ENCODE measurements at regions not wholly inside any gene's neighbourhood (a gene's known extent, or its start where the extent isn't known, plus 50 kb on each side); places are given as distances from the start of the nearest gene placed in this dataset.

DNA sequence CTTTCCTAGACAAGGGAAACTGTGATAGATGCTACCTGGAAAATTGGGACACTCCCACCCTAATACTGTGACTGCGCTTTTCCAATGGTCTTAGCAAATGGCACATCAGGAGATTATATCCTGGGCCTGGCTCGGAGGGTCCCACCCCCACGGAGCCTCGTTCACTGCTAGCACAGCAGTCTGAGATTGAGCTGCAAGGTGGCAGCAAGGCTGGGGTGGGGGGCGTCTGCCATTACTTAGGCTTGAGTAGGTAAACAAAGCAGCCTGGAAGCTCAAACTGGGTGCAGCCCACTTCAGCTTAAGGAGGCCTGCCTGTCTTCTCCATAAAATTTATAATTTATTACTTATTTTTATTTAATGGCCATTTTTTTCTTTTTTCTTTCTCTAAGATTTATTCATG is 802.1 kb upstream of the SLC39A10 start (continued):
- no peak for TF ChIP-seq HDAC6 (IDR thresholded peaks at IDR 0.05; ENCODE audit: low read depth, low read length)
- no peak for TF ChIP-seq BCL11A (IDR thresholded peaks at IDR 0.05; ENCODE audit: low read depth in 2 of 2, low read length in 2 of 2)
- no peak for TF ChIP-seq SP4 (IDR thresholded peaks at IDR 0.05; ENCODE audit: low read length)
